Peyer's patch (tissue), 4 donors: ENCODE measurements at regions not wholly inside any gene's neighbourhood (a gene's known extent, or its start where the extent isn't known, plus 50 kb on each side); places are given as distances from the start of the nearest gene placed in this dataset.

Source experiments
- CTCF ChIP-seq, 6 experiments: fragments of 450-650 bp in 4 of 6; fragments of 200-600 bp in 2 of 6; sonication (generic) in 1 of 6; IDR thresholded peaks; one replicate each; pipeline ENCODE4 v1.5.1; 2017 to 2019; ENCODE audit warnings: antibody characterized with exemption in 6 of 6, mild to moderate bottlenecking in 3 of 6, moderate library complexity in 1 of 6
- POLR2A ChIP-seq, 2 donors: fragments of 450-650 bp; IDR thresholded peaks; one replicate each; pipeline ENCODE4 v1.5.1; 2017; ENCODE audit warnings: antibody characterized with exemption in 2 of 2, mild to moderate bottlenecking in 2 of 2, moderate library complexity in 2 of 2

GRCh38 chr3:26894443-26894842 lies 271.9 kb downstream of the LRRC3B start:
- TF ChIP-seq CTCF (IDR thresholded peaks at IDR 0.05) (no peak), POLR2A (IDR thresholded peaks at IDR 0.05) (no peak)
